Duodenal mucosa (tissue), 2 donors: ENCODE measurements at regions not wholly inside any gene's neighbourhood (a gene's known extent, or its start where the extent isn't known, plus 50 kb on each side); places are given as distances from the start of the nearest gene placed in this dataset.

Experiments
- H3K27ac ChIP-seq: one replicate; pipeline ENCODE4 v1.7.0; 2013; ENCODE audit warnings: low read depth, low read length
- H3K27me3 ChIP-seq, 2 donors: one replicate each; pipeline ENCODE4 v1.7.0; 2013; ENCODE audit warnings: low read length in 2 of 2, control low read depth in 1 of 2; ENCODE audit not compliant: insufficient read depth in 2 of 2, control insufficient read depth in 1 of 2
- H3K36me3 ChIP-seq, 2 donors: one replicate each; pipeline ENCODE4 v1.7.0; 2013; ENCODE audit warnings: low read length in 2 of 2, control low read depth in 1 of 2; ENCODE audit not compliant: insufficient read depth in 2 of 2, control insufficient read depth in 1 of 2
- H3K4me1 ChIP-seq, 2 donors: one replicate each; pipeline ENCODE4 v1.7.0; 2013; ENCODE audit warnings: low read length in 2 of 2, control low read depth in 1 of 2; ENCODE audit not compliant: insufficient read depth in 2 of 2, control insufficient read depth in 1 of 2
- H3K4me3 ChIP-seq, 2 donors: one replicate each; pipeline ENCODE4 v1.7.0; 2013; ENCODE audit warnings: low read length in 2 of 2, low read depth in 1 of 2
- H3K9ac ChIP-seq, 2 donors: one replicate each; pipeline ENCODE4 v1.7.0; 2013; ENCODE audit warnings: low read length in 2 of 2, low read depth in 1 of 2
- H3K9me3 ChIP-seq, 2 donors: one replicate each; pipeline ENCODE4 v1.7.0; 2013; ENCODE audit warnings: low read length in 2 of 2, control low read depth in 1 of 2; ENCODE audit not compliant: control insufficient read depth in 1 of 2

GRCh38 chr15:47356297-47356696, 361.0 kb upstream of the SEMA6D start:
- H3K9ac ChIP-seq, result no peak overlapping the region

GRCh38 chr15:47358876-47359275, 358.4 kb upstream of the SEMA6D start:
- Histone ChIP-seq H3K27ac (no peak overlapping the region), H3K4me3 (no peak overlapping the region), H3K27me3 (no peaks in the 10 kb centered on the region), H3K4me1 (no peaks in the 10 kb centered on the region), H3K9ac (no peak overlapping the region), H3K36me3 (no peaks in the 10 kb centered on the region), H3K9me3 (no peaks in the 10 kb centered on the region)

More at GRCh38 chr15:47356297-47356696, 361.0 kb upstream of the SEMA6D start:
- no peaks in the 10 kb centered on the region for H3K4me1 ChIP-seq
- H3K9me3 ChIP-seq, result no peaks in the 10 kb centered on the region
- no peak overlapping the region for H3K27ac ChIP-seq
- no peaks in the 10 kb centered on the region for H3K27me3 ChIP-seq
- no peak overlapping the region for H3K4me3 ChIP-seq
- H3K36me3 ChIP-seq, result no peaks in the 10 kb centered on the region

- Histone ChIP-seq H3K36me3 (no peaks in the 10 kb centered on the region), H3K27ac (no peak overlapping the region), H3K9ac (no peak overlapping the region), H3K9me3 (no peaks in the 10 kb centered on the region), H3K27me3 (no peaks in the 10 kb centered on the region), H3K4me1 (no peaks in the 10 kb centered on the region), H3K4me3 (no peak overlapping the region)
Observed at GRCh38 chr15:47360305-47360704, 357.0 kb upstream of the SEMA6D start.

- no peak overlapping the region for H3K9ac ChIP-seq
Observed at GRCh38 chr15:47362118-47362905, 355.0 kb upstream of the SEMA6D start.

DNA sequence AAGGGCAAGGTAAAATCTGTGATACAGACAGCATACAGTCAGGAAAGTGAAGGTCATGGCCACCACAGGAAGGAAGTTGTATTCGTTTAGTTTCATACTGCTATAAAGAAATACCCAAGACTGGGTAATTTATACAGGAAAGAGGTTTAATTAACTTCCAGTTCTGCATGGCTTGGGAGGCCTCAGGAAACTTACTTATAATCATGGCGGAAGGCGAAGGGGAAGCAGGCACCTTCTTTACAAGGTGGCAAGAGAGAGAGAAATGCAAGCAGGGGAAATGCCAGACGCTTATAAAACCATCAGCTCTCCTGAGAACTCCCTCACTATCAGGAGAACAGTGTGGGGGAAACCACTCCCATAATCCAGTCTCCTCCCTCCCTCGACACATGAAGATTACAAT, 353.7 kb upstream of the SEMA6D start:
- Histone ChIP-seq H3K4me1 (no peaks in the 10 kb centered on the region), H3K9ac (no peak overlapping the region), H3K4me3 (no peak overlapping the region), H3K36me3 (no peaks in the 10 kb centered on the region), H3K27ac (no peak overlapping the region), H3K27me3 (no peaks in the 10 kb centered on the region), H3K9me3 (no peaks in the 10 kb centered on the region)

More at GRCh38 chr15:47362118-47362905, 355.0 kb upstream of the SEMA6D start:
- H3K27ac ChIP-seq, result no peak overlapping the region
- no peaks in the 10 kb centered on the region for H3K27me3 ChIP-seq
- H3K36me3 ChIP-seq, result no peaks in the 10 kb centered on the region
- no peaks in the 10 kb centered on the region for H3K4me1 ChIP-seq
- H3K4me3 ChIP-seq, result no peak overlapping the region
- H3K9me3 ChIP-seq, result no peaks in the 10 kb centered on the region

DNA sequence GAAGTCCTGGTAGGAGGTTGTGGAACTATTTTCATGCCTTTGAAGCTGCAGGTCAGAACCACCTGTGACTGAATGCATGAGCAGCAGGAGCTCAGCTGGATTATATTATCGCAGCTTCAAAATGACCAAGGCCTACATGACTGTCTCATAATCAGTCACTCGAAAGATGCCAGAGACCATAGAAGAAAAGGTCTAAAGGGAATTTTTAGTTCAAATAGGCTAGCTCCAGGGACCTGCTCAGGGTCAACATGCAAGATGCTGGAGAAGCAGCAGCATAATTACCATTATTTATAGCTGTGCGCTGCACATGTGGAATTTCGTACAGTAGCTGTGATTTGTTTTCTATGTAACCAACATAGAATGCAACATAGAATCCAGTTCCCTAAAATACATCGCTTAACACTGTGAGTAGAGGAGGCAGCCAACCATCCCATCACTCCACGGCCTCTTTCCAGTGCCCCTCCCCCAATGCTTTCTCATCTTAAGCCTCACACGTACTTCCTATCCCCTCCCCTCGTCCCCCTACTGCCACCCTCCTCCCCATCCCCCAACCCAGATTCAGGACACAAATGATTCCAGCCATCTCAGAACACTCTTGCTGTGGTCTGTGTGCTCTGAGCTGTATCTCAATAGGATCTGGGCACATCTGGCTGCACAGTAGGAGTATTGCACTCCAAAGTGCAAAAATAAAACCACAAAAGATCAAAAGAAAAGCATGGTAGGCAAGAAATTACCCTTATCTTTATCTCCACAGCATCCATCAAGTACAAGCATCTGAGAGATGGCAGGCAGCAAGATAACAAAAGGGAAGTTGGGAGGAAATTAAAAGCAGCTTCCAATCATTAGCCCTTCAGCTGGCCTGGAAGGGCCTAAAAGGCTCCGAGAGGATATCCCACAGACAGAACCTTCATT, 352.8 kb upstream of the SEMA6D start:
- Histone ChIP-seq H3K9ac (no peak overlapping the region), H3K9me3 (no peaks in the 10 kb centered on the region), H3K36me3 (no peaks in the 10 kb centered on the region), H3K4me3 (no peak overlapping the region), H3K4me1 (no peaks in the 10 kb centered on the region), H3K27me3 (no peaks in the 10 kb centered on the region), H3K27ac (no peak overlapping the region)

DNA sequence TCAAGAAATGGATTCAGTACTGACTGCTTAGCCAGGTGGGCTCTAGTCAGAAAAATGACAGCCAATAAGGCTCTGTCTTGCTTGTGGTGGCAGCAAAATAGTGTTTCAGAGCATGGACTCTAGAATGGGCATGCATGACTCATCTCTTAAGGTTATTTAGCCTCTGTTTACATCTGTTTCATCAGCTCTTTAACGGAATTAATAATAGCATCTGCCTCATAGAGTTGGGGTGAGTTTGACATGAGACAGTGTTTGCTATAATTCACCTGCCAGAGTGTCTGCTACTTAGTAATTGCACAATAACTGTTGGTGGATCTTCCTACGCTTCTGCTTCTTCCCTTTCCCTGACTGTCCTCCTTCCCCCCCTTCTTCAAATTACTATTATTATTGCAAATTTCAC, 350.4 kb upstream of the SEMA6D start:
- H3K9ac ChIP-seq, result no peak overlapping the region
- H3K9me3 ChIP-seq, result no peaks in the 10 kb centered on the region
- no peak overlapping the region for H3K4me3 ChIP-seq
- H3K27me3 ChIP-seq, result no peaks in the 10 kb centered on the region
- no peaks in the 10 kb centered on the region for H3K4me1 ChIP-seq
- no peaks in the 10 kb centered on the region for H3K36me3 ChIP-seq
- no peak overlapping the region for H3K27ac ChIP-seq

GRCh38 chr15:47367726-47368390, 349.4 kb upstream of the SEMA6D start:
- Histone ChIP-seq H3K4me3 (no peak overlapping the region), H3K4me1 (no peaks in the 10 kb centered on the region), H3K27me3 (no peaks in the 10 kb centered on the region), H3K27ac (no peak overlapping the region), H3K9me3 (no peaks in the 10 kb centered on the region), H3K9ac (no peak overlapping the region), H3K36me3 (no peaks in the 10 kb centered on the region)

DNA sequence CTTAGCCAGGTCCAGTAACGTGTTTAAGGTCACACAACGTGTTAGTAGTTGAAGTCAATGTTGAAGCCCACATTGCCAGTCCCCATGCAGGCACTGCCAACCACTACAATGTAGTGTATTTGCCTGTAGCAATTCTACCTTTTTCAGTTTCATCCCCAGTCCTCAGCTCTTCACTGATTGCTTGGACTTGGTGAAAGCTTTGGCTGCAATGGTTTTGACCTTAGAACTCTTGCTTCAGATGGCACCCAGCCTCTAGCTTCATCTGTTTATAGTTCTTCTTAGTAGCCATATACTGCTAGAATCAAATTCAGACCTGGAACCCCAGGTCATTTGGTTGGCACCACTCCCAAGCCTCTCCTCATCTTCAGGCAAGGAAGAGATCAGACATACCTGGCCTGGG, 345.4 kb upstream of the SEMA6D start:
- Histone ChIP-seq H3K27me3 (no peaks in the 10 kb centered on the region), H3K9ac (no peak overlapping the region), H3K4me1 (no peaks in the 10 kb centered on the region)

DNA sequence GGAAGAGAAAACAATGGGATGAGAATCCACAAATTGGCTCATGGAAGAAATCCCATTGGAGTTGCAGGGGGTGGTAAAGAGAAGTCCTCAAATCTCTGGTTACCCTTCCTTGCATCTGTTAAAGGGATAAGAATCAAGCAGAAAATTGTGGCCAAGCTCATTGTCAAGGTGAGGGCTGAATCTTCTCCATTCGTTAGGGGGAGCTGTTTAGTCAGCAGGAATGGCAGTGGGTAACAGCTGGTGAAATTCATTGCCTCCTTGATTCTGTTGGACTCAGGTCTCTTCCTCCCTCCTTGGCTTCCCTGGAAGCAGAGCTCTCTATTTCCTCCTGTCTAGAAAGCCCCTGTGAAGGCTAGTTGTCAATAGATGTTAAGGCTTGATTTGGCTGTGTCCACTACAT, 343.1 kb upstream of the SEMA6D start:
- Histone ChIP-seq H3K4me1 (no peaks in the 10 kb centered on the region), H3K9ac (no peak overlapping the region), H3K4me3 (no peak overlapping the region), H3K9me3 (no peaks in the 10 kb centered on the region), H3K36me3 (no peaks in the 10 kb centered on the region), H3K27me3 (no peaks in the 10 kb centered on the region), H3K27ac (no peak overlapping the region)

More for the DNA sequence above, 345.4 kb upstream of the SEMA6D start:
- Histone ChIP-seq H3K36me3 (no peaks in the 10 kb centered on the region), H3K9me3 (no peaks in the 10 kb centered on the region), H3K4me3 (no peak overlapping the region), H3K27ac (no peak overlapping the region)
